ENCODE measurements at regions not wholly inside any gene's neighbourhood (a gene's known extent, or its start where the extent isn't known, plus 50 kb on each side); places are given as distances from the start of the nearest gene placed in this dataset.

- TF ChIP-seq POLR2A (IDR thresholded peaks at IDR 0.05; ENCODE audit: extremely low read depth, insufficient read length) = no peak
- TF ChIP-seq CTCF (IDR thresholded peaks at IDR 0.05; ENCODE audit: low read depth, low read length) = no peak
Observed at GRCh38 chr22:49648053-49648452, 179.6 kb downstream of the BRD1 start.

All from NB4 (cell line).